ENCODE measurements at regions not wholly inside any gene's neighbourhood (a gene's known extent, or its start where the extent isn't known, plus 50 kb on each side); places are given as distances from the start of the nearest gene placed in this dataset.

- no peak for DNase-seq
These were observed 506.1 kb upstream of the FZD8 start for GRCh38 chr10:36148207-36148606.

- DNase-seq: no peak
These were observed 505.4 kb upstream of the FZD8 start for GRCh38 chr10:36147529-36147928.

GRCh38 chr10:36141856-36142560 is 499.9 kb upstream of the FZD8 start:
- DNase-seq: no peak

GRCh38 chr10:36129051-36129450 is 487.0 kb upstream of the FZD8 start:
- DNase-seq: no peak

GRCh38 chr10:36126076-36126475 is 484.0 kb upstream of the FZD8 start:
- no peak for DNase-seq

- DNase-seq: no peak
These were observed 477.4 kb upstream of the FZD8 start for GRCh38 chr10:36119455-36119854.

GRCh38 chr10:36118314-36118713 is 476.2 kb upstream of the FZD8 start:
- DNase-seq: no peak

- no peak for DNase-seq
These were observed 475.8 kb upstream of the FZD8 start for GRCh38 chr10:36117890-36118289.

- no peak for DNase-seq
These were observed 475.1 kb upstream of the FZD8 start for GRCh38 chr10:36117231-36117630.

- no peak for DNase-seq
These were observed 474.6 kb upstream of the FZD8 start for GRCh38 chr10:36116731-36117130.

- no peak for DNase-seq
These were observed 473.9 kb upstream of the FZD8 start for GRCh38 chr10:36116040-36116439.

GRCh38 chr10:36115364-36115763 is 473.3 kb upstream of the FZD8 start:
- no peak for DNase-seq

- no peak for DNase-seq
These were observed 472.8 kb upstream of the FZD8 start for GRCh38 chr10:36114913-36115312.

GRCh38 chr10:36114141-36114540 is 472.0 kb upstream of the FZD8 start:
- DNase-seq: no peak

GRCh38 chr10:36111676-36112075 is 469.6 kb upstream of the FZD8 start:
- no peak for DNase-seq

GRCh38 chr10:36110097-36110496 is 468.0 kb upstream of the FZD8 start:
- no peak for DNase-seq

- no peak for DNase-seq
These were observed 467.4 kb upstream of the FZD8 start for GRCh38 chr10:36109399-36110023.

GRCh38 chr10:36097696-36098095 is 455.6 kb upstream of the FZD8 start:
- no peak for DNase-seq

- DNase-seq: no peak
These were observed 454.5 kb upstream of the FZD8 start for GRCh38 chr10:36096576-36096975.

- no peak for DNase-seq
These were observed 452.0 kb upstream of the FZD8 start for GRCh38 chr10:36094096-36094495.

- DNase-seq: no peak
These were observed 450.0 kb upstream of the FZD8 start for GRCh38 chr10:36092116-36092515.

- no peak for DNase-seq
These were observed 448.9 kb upstream of the FZD8 start for GRCh38 chr10:36091007-36091406.

- DNase-seq: no peak
These were observed 447.8 kb upstream of the FZD8 start for GRCh38 chr10:36089790-36090440.
